ENCODE measurements at regions not wholly inside any gene's neighbourhood (a gene's known extent, or its start where the extent isn't known, plus 50 kb on each side); places are given as distances from the start of the nearest gene placed in this dataset.

GRCh38 chr1:163725551-163725950 lies 403.8 kb downstream of the NUF2 start:
- H3K4me3 ChIP-seq: no peak overlapping the region
- no peaks in the 10 kb centered on the region for H3K36me3 ChIP-seq (ENCODE audit: control insufficient read depth, insufficient read depth, low read length)
- no peak overlapping the region for H3K27ac ChIP-seq (ENCODE audit: extremely low read depth, low read depth, low read length)
- ChIA-PET POLR2A (no interaction called here), CTCF (ENCODE audit: low intra/inter-chr PET ratio) (no interaction called here)
- H3K4me1 ChIP-seq (replicated peaks in 1 of 2; ENCODE audit: control insufficient read depth in 2 of 2, insufficient read depth in 2 of 2, low read length in 2 of 2): no peaks in the 10 kb centered on the region
- FAIRE-seq: no peak
- TF ChIP-seq DNMT1 (IDR thresholded peaks at IDR 0.05) (no peak), NR2C2 (CRISPR knock-in tag; IDR thresholded peaks at IDR 0.05) (no peak), NR2C2 (tag; IDR thresholded peaks at IDR 0.05) (no peak), TRIM25 (IDR thresholded peaks at IDR 0.05; ENCODE audit: borderline replicate concordance) (no peak), PHB2 (IDR thresholded peaks at IDR 0.05; ENCODE audit: low read depth) (no peak), AFF4 (CRISPR knock-in tag; IDR thresholded peaks at IDR 0.05) (no peak)
- no peaks in the 10 kb centered on the region for H3K9me3 ChIP-seq (replicated peaks; ENCODE audit: control insufficient read depth, insufficient read depth, low read depth, low read length)
- H2AFZ ChIP-seq (ENCODE audit: low read depth, low read length): no peak overlapping the region
- ATAC-seq: no peak
- no peaks in the 10 kb centered on the region for H4K20me1 ChIP-seq (replicated peaks; ENCODE audit: control insufficient read depth, insufficient read depth, low read length)
- H3K27me3 ChIP-seq (ENCODE audit: control insufficient read depth in 2 of 2, insufficient read depth in 2 of 2, low read length in 2 of 2): no peaks in the 10 kb centered on the region
- in situ Hi-C loops (cut with MboI) (no loop called here), intact Hi-C loops (cut with micrococcal nuclease) (no loop called here)
- no peak overlapping the region for H3K4me2 ChIP-seq (ENCODE audit: insufficient read depth, low read length)
- H3K9me1 ChIP-seq (ENCODE audit: control insufficient read depth, insufficient read depth, low read length): no peaks in the 10 kb centered on the region
- no peak overlapping the region for H3K9ac ChIP-seq (ENCODE audit: insufficient read depth in 1 of 2, low read depth in 2 of 2, low read length in 2 of 2)
- BruUV-seq (replicated peaks): no TSS peak
- DNase-seq (ENCODE audit: extremely low read depth in 1 of 4, low spot score in 3 of 4): no peak
- no peaks in the 10 kb centered on the region for H3K79me2 ChIP-seq (ENCODE audit: control insufficient read depth, insufficient read depth, low read length)

All from K562 (cell line).